Liver (tissue), 3 donors: ENCODE measurements at regions not wholly inside any gene's neighbourhood (a gene's known extent, or its start where the extent isn't known, plus 50 kb on each side); places are given as distances from the start of the nearest gene placed in this dataset.

Experiments used
- GABPA ChIP-seq, 2 donors: IDR thresholded peaks in 1 of 2; conservative IDR thresholded peaks in 1 of 2; 2 replicates each; pipeline ENCODE4 v1.6.1; 2016; ENCODE audit warnings: antibody characterized with exemption in 2 of 2, mild to moderate bottlenecking in 1 of 2, moderate library complexity in 1 of 2
- HNF4A ChIP-seq, 2 donors: conservative IDR thresholded peaks; 2 replicates each; pipeline ENCODE4 v1.6.1; 2016; ENCODE audit warnings: antibody characterized with exemption in 2 of 2, mild to moderate bottlenecking in 2 of 2
- TAF1 ChIP-seq: conservative IDR thresholded peaks from 2 replicates; pipeline ENCODE4 v1.6.1; 2016; ENCODE audit warnings: antibody characterized with exemption, mild to moderate bottlenecking
- YY1 ChIP-seq: IDR thresholded peaks from 2 replicates; pipeline ENCODE4 v1.6.1; 2016; ENCODE audit warnings: antibody characterized with exemption, mild to moderate bottlenecking
- TF ChIP-seq, protein P1 (sequence below): fragments of 150-350 bp; IDR thresholded peaks from 2 replicates; pipeline ENCODE4 v1.5.1; 2017; ENCODE audit warnings: improper control_type of control experiment, low read depth, low read length; ENCODE audit not compliant: missing input control
- TF ChIP-seq, protein P2 (sequence below): IDR thresholded peaks from 2 replicates; pipeline ENCODE4 v1.6.1; 2016; ENCODE audit warnings: antibody characterized with exemption, mild to moderate bottlenecking
- donor health status: healthy.
- donor health status: healthy.

DNA sequence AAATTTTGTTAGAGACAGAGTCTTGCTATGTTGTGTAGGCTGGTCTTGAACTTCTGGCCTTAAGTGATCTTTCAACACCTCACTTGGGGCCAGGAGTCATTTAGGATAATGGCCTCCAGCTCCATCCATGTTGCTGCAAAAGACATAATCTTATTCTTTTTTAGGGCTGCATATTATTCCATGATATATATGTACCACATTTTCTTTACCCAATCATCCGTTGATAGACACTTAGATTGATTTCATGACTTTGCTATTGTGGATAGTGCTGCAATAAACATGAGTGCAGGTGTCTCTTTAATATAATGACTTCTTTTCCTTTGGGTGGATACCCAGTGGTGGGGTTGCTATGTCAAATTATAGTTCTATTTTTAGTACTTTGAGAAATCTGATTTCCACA lies 140.9 kb upstream of the LCORL start:
- TF ChIP-seq, protein P1, sequence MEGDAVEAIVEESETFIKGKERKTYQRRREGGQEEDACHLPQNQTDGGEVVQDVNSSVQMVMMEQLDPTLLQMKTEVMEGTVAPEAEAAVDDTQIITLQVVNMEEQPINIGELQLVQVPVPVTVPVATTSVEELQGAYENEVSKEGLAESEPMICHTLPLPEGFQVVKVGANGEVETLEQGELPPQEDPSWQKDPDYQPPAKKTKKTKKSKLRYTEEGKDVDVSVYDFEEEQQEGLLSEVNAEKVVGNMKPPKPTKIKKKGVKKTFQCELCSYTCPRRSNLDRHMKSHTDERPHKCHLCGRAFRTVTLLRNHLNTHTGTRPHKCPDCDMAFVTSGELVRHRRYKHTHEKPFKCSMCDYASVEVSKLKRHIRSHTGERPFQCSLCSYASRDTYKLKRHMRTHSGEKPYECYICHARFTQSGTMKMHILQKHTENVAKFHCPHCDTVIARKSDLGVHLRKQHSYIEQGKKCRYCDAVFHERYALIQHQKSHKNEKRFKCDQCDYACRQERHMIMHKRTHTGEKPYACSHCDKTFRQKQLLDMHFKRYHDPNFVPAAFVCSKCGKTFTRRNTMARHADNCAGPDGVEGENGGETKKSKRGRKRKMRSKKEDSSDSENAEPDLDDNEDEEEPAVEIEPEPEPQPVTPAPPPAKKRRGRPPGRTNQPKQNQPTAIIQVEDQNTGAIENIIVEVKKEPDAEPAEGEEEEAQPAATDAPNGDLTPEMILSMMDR, result no peak
- TF ChIP-seq HNF4A (conservative IDR thresholded peaks at IDR 0.05) (no peak), TAF1 (no peak), YY1 (no peak), GABPA (IDR thresholded peaks at IDR 0.05 in 1 of 2, conservative IDR thresholded peaks at IDR 0.05 in 1 of 2) (no peak)
- TF ChIP-seq, protein P2, sequence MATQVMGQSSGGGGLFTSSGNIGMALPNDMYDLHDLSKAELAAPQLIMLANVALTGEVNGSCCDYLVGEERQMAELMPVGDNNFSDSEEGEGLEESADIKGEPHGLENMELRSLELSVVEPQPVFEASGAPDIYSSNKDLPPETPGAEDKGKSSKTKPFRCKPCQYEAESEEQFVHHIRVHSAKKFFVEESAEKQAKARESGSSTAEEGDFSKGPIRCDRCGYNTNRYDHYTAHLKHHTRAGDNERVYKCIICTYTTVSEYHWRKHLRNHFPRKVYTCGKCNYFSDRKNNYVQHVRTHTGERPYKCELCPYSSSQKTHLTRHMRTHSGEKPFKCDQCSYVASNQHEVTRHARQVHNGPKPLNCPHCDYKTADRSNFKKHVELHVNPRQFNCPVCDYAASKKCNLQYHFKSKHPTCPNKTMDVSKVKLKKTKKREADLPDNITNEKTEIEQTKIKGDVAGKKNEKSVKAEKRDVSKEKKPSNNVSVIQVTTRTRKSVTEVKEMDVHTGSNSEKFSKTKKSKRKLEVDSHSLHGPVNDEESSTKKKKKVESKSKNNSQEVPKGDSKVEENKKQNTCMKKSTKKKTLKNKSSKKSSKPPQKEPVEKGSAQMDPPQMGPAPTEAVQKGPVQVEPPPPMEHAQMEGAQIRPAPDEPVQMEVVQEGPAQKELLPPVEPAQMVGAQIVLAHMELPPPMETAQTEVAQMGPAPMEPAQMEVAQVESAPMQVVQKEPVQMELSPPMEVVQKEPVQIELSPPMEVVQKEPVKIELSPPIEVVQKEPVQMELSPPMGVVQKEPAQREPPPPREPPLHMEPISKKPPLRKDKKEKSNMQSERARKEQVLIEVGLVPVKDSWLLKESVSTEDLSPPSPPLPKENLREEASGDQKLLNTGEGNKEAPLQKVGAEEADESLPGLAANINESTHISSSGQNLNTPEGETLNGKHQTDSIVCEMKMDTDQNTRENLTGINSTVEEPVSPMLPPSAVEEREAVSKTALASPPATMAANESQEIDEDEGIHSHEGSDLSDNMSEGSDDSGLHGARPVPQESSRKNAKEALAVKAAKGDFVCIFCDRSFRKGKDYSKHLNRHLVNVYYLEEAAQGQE, result no peak
